Stomach (tissue), 8 donors: ENCODE measurements at regions not wholly inside any gene's neighbourhood (a gene's known extent, or its start where the extent isn't known, plus 50 kb on each side); places are given as distances from the start of the nearest gene placed in this dataset.

Experiments
- DNase-seq, 2 donors: peaks; one replicate each; pipeline versions ENCODE4 v3.0.0 to v3.0.0-alpha.2; 2013 to 2019
- H3K27ac ChIP-seq, 5 donors: fragments of 200-600 bp in 4 of 5; sonication (generic) in 4 of 5; one replicate each; pipeline ENCODE4 v1.5.1; 2013 to 2019; ENCODE audit warnings: mild to moderate bottlenecking in 1 of 5, moderate library complexity in 1 of 5
- H3K27me3 ChIP-seq, 3 donors: fragments of 200-600 bp; sonication (generic); one replicate each; pipeline ENCODE4 v1.5.1; 2017 to 2019; ENCODE audit warnings: mixed run types in 1 of 3
- H3K36me3 ChIP-seq, 4 donors: fragments of 200-600 bp; sonication (generic); 1 replicate in 3 of 4; 2 replicates in 1 of 4; pipeline ENCODE4 v1.5.1; 2016 to 2019
- H3K4me1 ChIP-seq, 4 donors: fragments of 200-600 bp; sonication (generic); one replicate each; pipeline ENCODE4 v1.5.1; 2016 to 2019
- H3K4me3 ChIP-seq, 4 donors: fragments of 200-600 bp; sonication (generic) in 3 of 4; one replicate each; pipeline ENCODE4 v1.5.1; 2016 to 2019; ENCODE audit warnings: mild to moderate bottlenecking in 1 of 4
- H3K9me3 ChIP-seq, 4 donors: fragments of 200-600 bp; sonication (generic); one replicate each; pipeline ENCODE4 v1.5.1; 2016 to 2019
- EP300 ChIP-seq: sonication (generic); formaldehyde crosslinking; IDR thresholded peaks from one replicate; pipeline ENCODE4 v1.6.1; 2017; ENCODE audit warnings: antibody characterized with exemption
- POLR2A ChIP-seq, 4 donors: fragments of 450-650 bp; IDR thresholded peaks; one replicate each; pipeline ENCODE4 v1.6.1; 2016; ENCODE audit warnings: antibody characterized with exemption in 4 of 4, control low read depth in 2 of 4, mild to moderate bottlenecking in 1 of 4, moderate library complexity in 1 of 4
- POLR2AphosphoS5 ChIP-seq, 3 donors: sonication (generic); formaldehyde crosslinking; IDR thresholded peaks; one replicate each; pipeline ENCODE4 v1.6.1; 2016; ENCODE audit warnings: antibody characterized with exemption in 3 of 3
- WGBS, 5 donors: extraction: QIAGEN DNeasy Blood & Tissue Kit in 3 of 5; methylation state at CpG; one replicate each; pipeline versions ENCODE4 v1.1.5 to v1.1.7; 2013 to 2018; 5-methylcytosine and 5-hydroxymethylcytosine counted together
- intact Hi-C: fragments of 100-400 bp; cut with DNase I; formaldehyde crosslinking; loops from one replicate; pipeline ENCODE4 v1.15.1; 2023; ENCODE audit warnings: low total_unique reads
- TF ChIP-seq, protein P1 (sequence below), 7 experiments: fragments of 450-650 bp in 4 of 7; fragments of 200-600 bp in 3 of 7; sonication (generic) in 3 of 7; IDR thresholded peaks; one replicate each; pipeline ENCODE4 v1.5.1; 2016 to 2019; ENCODE audit warnings: antibody characterized with exemption in 7 of 7, control low read depth in 2 of 7, mild to moderate bottlenecking in 1 of 7
- donor health status: healthy with polysubstance abuse.
- donor health status: Bipolar disorder and iron deficiency.
- donor health status: healthy.

DNA sequence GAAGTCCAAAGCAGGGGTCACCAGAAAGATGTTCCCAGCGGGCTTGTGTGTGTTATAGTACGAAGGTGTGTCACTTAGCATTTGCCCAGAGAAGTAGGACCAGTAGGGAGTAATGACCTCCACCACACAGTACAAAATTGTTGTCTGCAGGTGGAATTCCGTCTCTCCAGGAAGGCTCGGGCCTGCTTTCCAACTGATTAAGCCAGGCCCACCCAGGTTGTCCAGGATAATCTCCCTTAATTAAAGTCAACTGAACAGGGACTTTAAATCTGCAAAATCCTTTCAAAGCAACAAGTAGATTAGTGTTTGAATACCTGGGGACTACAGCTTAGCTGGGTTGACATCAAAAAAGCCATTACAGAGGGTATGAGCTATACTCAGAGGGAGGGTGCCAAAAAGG, 131.3 kb downstream of the BACH1 start:
- Histone ChIP-seq H3K4me3 (no peak overlapping the region), H3K4me1 (peaks cover 0 to 8% (median 0%) of the 10 kb centered on the region in 4 donors), H3K9me3 (no peaks in the 10 kb centered on the region), H3K27me3 (no peaks in the 10 kb centered on the region), H3K36me3 (no peaks in the 10 kb centered on the region), H3K27ac (no peak overlapping the region)
- intact Hi-C loops, result no loop called here
- no peak for DNase-seq
- 91 to 94% (median 92%) methylated on average over 4 of the region's 4 CpGs for WGBS, 5 donors
- TF ChIP-seq, protein P1, sequence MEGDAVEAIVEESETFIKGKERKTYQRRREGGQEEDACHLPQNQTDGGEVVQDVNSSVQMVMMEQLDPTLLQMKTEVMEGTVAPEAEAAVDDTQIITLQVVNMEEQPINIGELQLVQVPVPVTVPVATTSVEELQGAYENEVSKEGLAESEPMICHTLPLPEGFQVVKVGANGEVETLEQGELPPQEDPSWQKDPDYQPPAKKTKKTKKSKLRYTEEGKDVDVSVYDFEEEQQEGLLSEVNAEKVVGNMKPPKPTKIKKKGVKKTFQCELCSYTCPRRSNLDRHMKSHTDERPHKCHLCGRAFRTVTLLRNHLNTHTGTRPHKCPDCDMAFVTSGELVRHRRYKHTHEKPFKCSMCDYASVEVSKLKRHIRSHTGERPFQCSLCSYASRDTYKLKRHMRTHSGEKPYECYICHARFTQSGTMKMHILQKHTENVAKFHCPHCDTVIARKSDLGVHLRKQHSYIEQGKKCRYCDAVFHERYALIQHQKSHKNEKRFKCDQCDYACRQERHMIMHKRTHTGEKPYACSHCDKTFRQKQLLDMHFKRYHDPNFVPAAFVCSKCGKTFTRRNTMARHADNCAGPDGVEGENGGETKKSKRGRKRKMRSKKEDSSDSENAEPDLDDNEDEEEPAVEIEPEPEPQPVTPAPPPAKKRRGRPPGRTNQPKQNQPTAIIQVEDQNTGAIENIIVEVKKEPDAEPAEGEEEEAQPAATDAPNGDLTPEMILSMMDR (IDR thresholded peaks at IDR 0.05), result no peak
- no peak for TF ChIP-seq EP300
- TF ChIP-seq POLR2A (IDR thresholded peaks at IDR 0.05), result no peak
- TF ChIP-seq POLR2AphosphoS5 (IDR thresholded peaks at IDR 0.05), result no peak

DNA sequence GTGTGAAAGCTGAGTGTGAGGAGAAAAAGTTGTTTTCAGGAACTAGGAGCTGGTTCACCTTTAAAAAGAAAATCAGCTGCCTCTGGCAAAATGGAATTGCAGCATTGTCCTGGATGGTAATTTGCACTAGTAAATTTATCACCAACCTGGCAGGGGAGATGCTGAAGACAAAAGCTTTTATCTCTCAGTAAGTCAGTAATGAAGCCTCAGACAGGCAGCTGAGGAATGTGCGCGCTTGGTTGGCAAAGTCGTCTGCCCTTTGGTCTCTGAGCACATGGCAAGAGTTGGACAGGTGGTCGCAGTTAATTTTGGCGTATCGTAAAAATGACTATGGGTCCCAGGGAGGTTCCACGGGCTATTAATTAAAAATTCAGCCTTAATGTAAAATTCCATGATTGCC, 131.9 kb downstream of the BACH1 start:
- WGBS, 5 donors, result 84 to 89% (median 87%) methylated on average over 7 of the region's 7 CpGs
- peaks cover 0 to 8% (median 0%) of the 10 kb centered on the region in 4 donors for H3K4me1 ChIP-seq
- TF ChIP-seq POLR2AphosphoS5 (IDR thresholded peaks at IDR 0.05), result no peak
- TF ChIP-seq EP300, result no peak
- TF ChIP-seq, protein P1 (IDR thresholded peaks at IDR 0.05), result no peak
- H3K27me3 ChIP-seq, result no peaks in the 10 kb centered on the region
- H3K27ac ChIP-seq, result no peak overlapping the region
- no peaks in the 10 kb centered on the region for H3K36me3 ChIP-seq
- no peak overlapping the region for H3K4me3 ChIP-seq
- no peaks in the 10 kb centered on the region for H3K9me3 ChIP-seq
- intact Hi-C loops, result no loop called here
- no peak for DNase-seq

DNA sequence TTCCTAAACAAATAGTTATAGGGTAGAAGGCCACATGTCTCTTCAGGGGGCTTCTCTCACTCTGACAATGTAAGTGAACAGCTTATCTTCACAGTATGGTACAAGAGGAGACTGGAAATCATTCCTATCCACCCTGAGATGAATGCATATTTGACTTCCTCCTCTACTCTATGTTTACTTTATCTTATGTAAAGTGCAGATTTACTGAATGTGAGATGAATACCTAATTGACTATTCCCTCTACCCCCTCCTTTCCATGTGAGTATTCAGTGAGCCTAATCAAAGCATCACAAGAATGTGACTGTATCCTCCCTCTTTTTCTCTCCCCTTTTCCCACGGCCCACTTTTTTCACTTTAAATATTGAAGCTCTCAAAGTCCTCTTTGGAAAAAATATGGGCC, 132.5 kb downstream of the BACH1 start:
- no peak for TF ChIP-seq EP300
- WGBS, 5 donors, result 41 to 62% (median 50%) methylated on average over 1 of the region's 1 CpG
- intact Hi-C loops, result no loop called here
- no peak for DNase-seq
- Histone ChIP-seq H3K36me3 (no peaks in the 10 kb centered on the region), H3K27me3 (no peaks in the 10 kb centered on the region), H3K27ac (no peak overlapping the region), H3K4me1 (peaks cover 0 to 8% (median 0%) of the 10 kb centered on the region in 4 donors), H3K9me3 (no peaks in the 10 kb centered on the region), H3K4me3 (no peak overlapping the region)

DNA sequence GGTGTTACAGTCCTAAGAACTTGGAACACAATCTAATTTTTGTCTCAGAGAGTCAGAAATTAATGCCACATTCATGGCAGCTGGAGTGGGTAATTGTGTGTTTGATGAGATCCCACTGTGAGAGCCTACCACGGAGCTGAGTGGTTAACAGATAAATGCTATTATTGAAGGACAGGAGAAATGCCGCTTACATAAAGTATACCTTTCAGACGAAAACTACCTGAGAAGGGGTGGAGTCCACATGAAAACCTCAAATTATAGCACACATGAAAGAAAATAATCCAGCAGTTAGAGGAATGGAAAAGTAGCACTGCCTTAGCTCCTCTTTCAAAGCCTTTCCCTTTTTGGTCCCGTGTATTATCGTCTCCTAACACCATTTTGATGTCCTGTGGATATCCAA, 133.0 kb downstream of the BACH1 start:
- H3K27me3 ChIP-seq, result no peaks in the 10 kb centered on the region
- no peak overlapping the region for H3K4me3 ChIP-seq
- 91 to 95% (median 93%) methylated on average over 5 of the region's 5 CpGs for WGBS, 5 donors
- H3K4me1 ChIP-seq, result peaks cover 0 to 8% (median 0%) of the 10 kb centered on the region in 4 donors
- H3K27ac ChIP-seq, result no peak overlapping the region
- no peak for DNase-seq
- no peak for TF ChIP-seq POLR2AphosphoS5 (IDR thresholded peaks at IDR 0.05)
- TF ChIP-seq, protein P1 (IDR thresholded peaks at IDR 0.05), result no peak
- no peak for TF ChIP-seq POLR2A (IDR thresholded peaks at IDR 0.05)
- TF ChIP-seq EP300, result no peak
- no peaks in the 10 kb centered on the region for H3K9me3 ChIP-seq
- intact Hi-C loops, result no loop called here
- no peaks in the 10 kb centered on the region for H3K36me3 ChIP-seq

DNA sequence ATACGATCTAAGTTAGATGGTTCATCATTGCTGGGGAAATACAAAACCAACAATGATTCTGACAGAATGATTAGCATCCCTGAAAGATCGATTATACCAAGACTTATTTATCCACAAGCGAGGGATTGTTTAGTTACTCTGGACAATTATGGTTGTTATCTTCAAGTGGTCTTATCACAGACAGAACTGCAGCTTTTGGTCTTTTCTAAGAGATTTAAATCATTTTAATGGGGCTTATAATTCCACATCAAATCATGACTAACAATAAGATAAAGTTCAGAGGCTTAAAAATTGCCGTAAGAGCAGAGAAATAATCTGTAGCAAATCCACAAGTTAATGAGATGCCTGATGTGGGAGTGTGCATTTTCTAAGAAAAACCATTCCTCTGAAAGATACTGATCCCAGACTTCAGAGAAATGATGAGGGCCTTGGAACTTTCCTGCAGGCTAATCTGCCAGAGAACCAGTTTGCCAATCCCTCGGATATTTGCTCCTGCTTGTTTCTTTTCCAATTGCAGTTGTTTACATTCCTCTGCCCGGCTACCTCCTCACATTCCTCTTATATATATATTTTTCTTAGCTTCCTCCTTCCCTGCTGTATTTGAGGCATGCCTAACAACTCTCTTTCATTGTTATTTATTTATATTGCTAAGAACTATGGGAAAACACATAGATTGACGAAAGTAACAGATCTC, 134.8 kb downstream of the BACH1 start:
- Histone ChIP-seq H3K27ac (no peak overlapping the region), H3K4me1 (peaks cover 0 to 8% (median 0%) of the 10 kb centered on the region in 4 donors), H3K36me3 (no peaks in the 10 kb centered on the region), H3K9me3 (no peaks in the 10 kb centered on the region), H3K4me3 (no peak overlapping the region), H3K27me3 (no peaks in the 10 kb centered on the region)
- DNase-seq, result peak in 1 of 2 donors; percentile 41
- intact Hi-C loops, result no loop called here
- no peak for TF ChIP-seq EP300
- TF ChIP-seq, protein P1 (IDR thresholded peaks at IDR 0.05), result no peak
- no peak for TF ChIP-seq POLR2AphosphoS5 (IDR thresholded peaks at IDR 0.05)
- no peak for TF ChIP-seq POLR2A (IDR thresholded peaks at IDR 0.05)
- 41 to 50% (median 46%) methylated on average over 7 of the region's 7 CpGs for WGBS, 5 donors
